CD4-positive, alpha-beta T cell (primary cell): ENCODE measurements at regions not wholly inside any gene's neighbourhood (a gene's known extent, or its start where the extent isn't known, plus 50 kb on each side); places are given as distances from the start of the nearest gene placed in this dataset.

Experiments used
- ATAC-seq: fragments of 200-7000 bp; cut with Tn5 transposase; one replicate; pipeline ENCODE4 v1.10.0; 2022; ENCODE audit warnings: mild to moderate bottlenecking; ENCODE audit not compliant: poor library complexity
- CTCF ChIA-PET: fragments of 350-600 bp; sonication (Branson Sonifier 250); formaldehyde crosslinking; loops from one replicate; lab custom pipeline; 2021; ENCODE audit warnings: antibody characterized with exemption, inconsistent platforms; lab: Charles Lee
- POLR2A ChIA-PET: fragments of 350-600 bp; sonication (Branson Sonifier 250); formaldehyde crosslinking; loops from one replicate; lab custom pipeline; 2021; ENCODE audit warnings: antibody characterized with exemption, inconsistent platforms; lab: Charles Lee
- DNase-seq, 14 experiments: peaks; one replicate each; pipeline ENCODE4 v3.0.0-alpha.2; 2013 to 2020; ENCODE audit warnings: mixed read lengths in 2 of 14
- H3K27ac ChIP-seq, 2 donors: one replicate each; pipeline versions ENCODE4 v1.5.1 to v1.7.0; 2013; ENCODE audit warnings: low read length in 2 of 2, low read depth in 1 of 2, mild to moderate bottlenecking in 1 of 2
- H3K27me3 ChIP-seq, 2 experiments: 1 replicate in 1 of 2; 2 replicates in 1 of 2; pipeline versions ENCODE4 v1.6.1 to v1.7.0; 2013; ENCODE audit warnings: low read length in 2 of 2, control low read depth in 1 of 2, mild to moderate bottlenecking in 1 of 2, moderate library complexity in 1 of 2; ENCODE audit not compliant: insufficient read depth in 2 of 2, control insufficient read depth in 1 of 2
- H3K36me3 ChIP-seq: one replicate; pipeline ENCODE4 v1.6.1; 2013; ENCODE audit warnings: low read length, control low read depth; ENCODE audit not compliant: insufficient read depth
- H3K4me1 ChIP-seq: one replicate; pipeline ENCODE4 v1.6.1; 2013; ENCODE audit warnings: low read length, control low read depth; ENCODE audit not compliant: insufficient read depth
- H3K4me3 ChIP-seq: one replicate; pipeline ENCODE4 v1.5.1; 2013; ENCODE audit warnings: mild to moderate bottlenecking, low read length, moderate library complexity
- H3K9me3 ChIP-seq, 2 experiments: 1 replicate in 1 of 2; 2 replicates in 1 of 2; pipeline versions ENCODE4 v1.6.1 to v1.7.0; 2013; ENCODE audit warnings: low read length in 2 of 2, mild to moderate bottlenecking in 2 of 2, control low read depth in 1 of 2, moderate library complexity in 1 of 2; ENCODE audit not compliant: control insufficient read depth in 1 of 2, insufficient read depth in 1 of 2
- H3K27ac Mint-ChIP-seq: one replicate; pipeline ENCODE4 v1.8.0; 2020; ENCODE audit warnings: mixed read lengths
- H3K27me3 Mint-ChIP-seq: one replicate; pipeline ENCODE4 v1.8.0; 2021; ENCODE audit warnings: mixed read lengths
- H3K36me3 Mint-ChIP-seq: one replicate; pipeline ENCODE4 v1.8.0; 2021; ENCODE audit warnings: low read depth, mixed read lengths
- H3K4me1 Mint-ChIP-seq: one replicate; pipeline ENCODE4 v1.8.0; 2021; ENCODE audit warnings: low read depth, mixed read lengths
- H3K4me3 Mint-ChIP-seq: one replicate; pipeline ENCODE4 v1.8.0; 2020; ENCODE audit warnings: mild to moderate bottlenecking, mixed read lengths
- H3K9me3 Mint-ChIP-seq: one replicate; pipeline ENCODE4 v1.8.0; 2020; ENCODE audit warnings: mixed read lengths
- intact Hi-C, 2 experiments: fragments of 100-400 bp; cut with DNase I in 1 of 2; cut with micrococcal nuclease in 1 of 2; formaldehyde crosslinking; loops; one replicate each; pipeline versions ENCODE4 v1.15.1 to v1.9.0; 2023 to 2025; cut with DNase I, micrococcal nuclease
- TF ChIP-seq, protein P1 (sequence below): fragments of 200-600 bp; IDR thresholded peaks from one replicate; pipeline ENCODE4 v1.8.0; 2022; ENCODE audit warnings: antibody characterized with exemption, mild to moderate bottlenecking

DNA sequence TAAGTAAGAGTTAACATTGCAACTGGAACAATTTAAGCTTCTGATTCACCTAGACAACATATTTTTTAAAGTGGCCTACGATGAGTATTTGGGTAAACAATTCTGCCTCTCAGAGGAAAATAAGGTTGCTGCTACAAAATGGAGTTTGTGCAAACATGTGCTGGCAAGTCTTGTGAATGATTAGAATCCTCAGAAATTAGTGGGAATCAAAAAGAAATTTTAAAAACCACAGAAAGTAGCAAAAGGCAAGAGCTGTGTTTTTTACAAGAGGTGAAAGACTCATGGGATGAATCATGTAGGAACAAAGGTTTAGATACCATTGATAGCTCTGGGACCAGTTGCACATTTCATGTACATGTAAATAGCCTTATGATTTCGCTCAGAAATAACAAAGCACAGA lies 561.6 kb downstream of the TAF11L14 start:
- Histone ChIP-seq H3K4me3 (no peak overlapping the region), H3K9me3 (peaks cover 7% of the 10 kb centered on the region in 2 experiments), H3K36me3 (no peaks in the 10 kb centered on the region), H3K27me3 (no peaks in the 10 kb centered on the region), H3K27ac (no peak overlapping the region), H3K4me1 (no peaks in the 10 kb centered on the region)
- DNase-seq, result no peak
- Mint-ChIP-seq H3K27me3 (no peaks in the 10 kb centered on the region), H3K27ac (no peak overlapping the region), H3K36me3 (no peaks in the 10 kb centered on the region), H3K4me3 (no peak overlapping the region), H3K9me3 (peaks cover 9% of the 10 kb centered on the region), H3K4me1 (no peaks in the 10 kb centered on the region)
- intact Hi-C loops, result no loop called here
- ATAC-seq, result no peak
- TF ChIP-seq, protein P1, sequence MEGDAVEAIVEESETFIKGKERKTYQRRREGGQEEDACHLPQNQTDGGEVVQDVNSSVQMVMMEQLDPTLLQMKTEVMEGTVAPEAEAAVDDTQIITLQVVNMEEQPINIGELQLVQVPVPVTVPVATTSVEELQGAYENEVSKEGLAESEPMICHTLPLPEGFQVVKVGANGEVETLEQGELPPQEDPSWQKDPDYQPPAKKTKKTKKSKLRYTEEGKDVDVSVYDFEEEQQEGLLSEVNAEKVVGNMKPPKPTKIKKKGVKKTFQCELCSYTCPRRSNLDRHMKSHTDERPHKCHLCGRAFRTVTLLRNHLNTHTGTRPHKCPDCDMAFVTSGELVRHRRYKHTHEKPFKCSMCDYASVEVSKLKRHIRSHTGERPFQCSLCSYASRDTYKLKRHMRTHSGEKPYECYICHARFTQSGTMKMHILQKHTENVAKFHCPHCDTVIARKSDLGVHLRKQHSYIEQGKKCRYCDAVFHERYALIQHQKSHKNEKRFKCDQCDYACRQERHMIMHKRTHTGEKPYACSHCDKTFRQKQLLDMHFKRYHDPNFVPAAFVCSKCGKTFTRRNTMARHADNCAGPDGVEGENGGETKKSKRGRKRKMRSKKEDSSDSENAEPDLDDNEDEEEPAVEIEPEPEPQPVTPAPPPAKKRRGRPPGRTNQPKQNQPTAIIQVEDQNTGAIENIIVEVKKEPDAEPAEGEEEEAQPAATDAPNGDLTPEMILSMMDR, result no peak
- POLR2A ChIA-PET, result no interaction called here
- CTCF ChIA-PET, result no interaction called here

DNA sequence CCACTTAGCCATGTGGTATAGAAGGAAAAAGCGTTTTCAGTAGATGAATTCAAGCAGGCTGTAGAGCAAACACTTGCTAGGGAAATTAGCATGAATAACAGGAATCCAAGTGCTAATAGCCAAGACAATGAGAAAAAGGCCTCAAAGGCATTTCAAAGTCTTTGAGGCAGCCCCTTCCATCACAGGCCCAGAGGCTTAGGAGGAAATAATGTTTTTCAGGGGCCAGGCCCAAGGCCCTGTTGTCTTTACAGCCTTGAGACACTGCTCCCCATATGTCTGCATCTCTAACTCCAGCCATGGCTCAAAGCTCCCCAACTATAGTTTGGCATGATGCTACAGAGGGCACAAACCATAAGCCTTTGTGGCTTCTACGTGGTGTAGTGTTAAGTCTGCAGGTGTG lies 563.5 kb downstream of the TAF11L14 start:
- peaks cover 9% of the 10 kb centered on the region for H3K9me3 Mint-ChIP-seq
- Histone ChIP-seq H3K9me3 (peaks cover 7% of the 10 kb centered on the region in 2 experiments), H3K36me3 (no peaks in the 10 kb centered on the region), H3K4me1 (no peaks in the 10 kb centered on the region), H3K27me3 (no peaks in the 10 kb centered on the region), H3K27ac (no peak overlapping the region), H3K4me3 (no peak overlapping the region)
- intact Hi-C loops, result no loop called here
- POLR2A ChIA-PET, result no interaction called here
- no peaks in the 10 kb centered on the region for H3K27me3 Mint-ChIP-seq
- TF ChIP-seq, protein P1, result no peak
- ATAC-seq (no peak), DNase-seq (no peak)
- CTCF ChIA-PET, result no interaction called here
- H3K4me1 Mint-ChIP-seq, result no peaks in the 10 kb centered on the region
- no peak overlapping the region for H3K27ac Mint-ChIP-seq
- H3K4me3 Mint-ChIP-seq, result no peak overlapping the region
- no peaks in the 10 kb centered on the region for H3K36me3 Mint-ChIP-seq

DNA sequence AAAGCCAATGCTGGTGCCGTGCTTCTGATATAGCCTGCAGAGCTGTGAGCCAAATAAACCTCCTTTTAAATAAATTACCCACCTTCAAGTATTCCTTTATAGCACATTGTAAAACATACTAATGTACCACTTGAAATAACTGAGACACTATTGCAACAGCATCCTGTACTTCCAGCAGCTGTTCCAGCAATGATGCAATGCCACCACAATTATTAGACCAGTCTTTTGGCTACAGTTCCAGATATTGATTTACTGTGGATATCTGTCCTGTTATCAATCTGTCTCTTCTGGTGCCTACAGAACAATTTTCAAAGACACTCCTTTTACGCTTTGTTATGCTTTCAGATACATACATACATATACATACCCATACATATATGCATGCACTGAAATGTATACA lies 567.9 kb downstream of the TAF11L14 start:
- ATAC-seq, result no peak
- Histone ChIP-seq H3K27me3 (no peaks in the 10 kb centered on the region), H3K36me3 (no peaks in the 10 kb centered on the region), H3K9me3 (peaks cover 7 to 8% of the 10 kb centered on the region in 2 experiments), H3K27ac (no peak overlapping the region), H3K4me1 (no peaks in the 10 kb centered on the region), H3K4me3 (no peak overlapping the region)
- Mint-ChIP-seq H3K4me3 (no peak overlapping the region), H3K27ac (no peak overlapping the region), H3K36me3 (no peaks in the 10 kb centered on the region), H3K27me3 (no peaks in the 10 kb centered on the region), H3K9me3 (peaks cover 6% of the 10 kb centered on the region), H3K4me1 (no peaks in the 10 kb centered on the region)
- TF ChIP-seq, protein P1, result no peak
- POLR2A ChIA-PET, result no interaction called here
- CTCF ChIA-PET, result no interaction called here
- no peak for DNase-seq
- intact Hi-C loops, result no loop called here
